Keratinocyte (primary cell): ENCODE measurements at regions not wholly inside any gene's neighbourhood (a gene's known extent, or its start where the extent isn't known, plus 50 kb on each side); places are given as distances from the start of the nearest gene placed in this dataset.

Source experiments
- CTCF ChIP-seq, 3 experiments: IDR thresholded peaks in 1 of 3; conservative IDR thresholded peaks in 1 of 3; optimal IDR thresholded peaks in 1 of 3; 2 replicates in 2 of 3; 3 replicates in 1 of 3; pipeline versions ENCODE3 to v1.5.1; 2011; ENCODE audit warnings: low read length in 3 of 3, mild to moderate bottlenecking in 3 of 3, moderate library complexity in 2 of 3, control low read depth in 1 of 3, inconsistent platforms in 1 of 3; ENCODE audit not compliant: insufficient read depth in 2 of 3; ENCODE audit errors: extremely low read depth in 1 of 3
- EZH2 ChIP-seq: IDR thresholded peaks from one replicate; pipeline ENCODE4 v1.6.1; 2012; ENCODE audit warnings: inconsistent platforms, mild to moderate bottlenecking, low read length, moderate library complexity

- TF ChIP-seq CTCF (optimal IDR thresholded peaks at IDR 0.05 in 1 of 3, IDR thresholded peaks at IDR 0.05 in 1 of 3, conservative IDR thresholded peaks at IDR 0.05 in 1 of 3; ENCODE audit: extremely low read depth in 1 of 3, insufficient read depth in 2 of 3, low read length in 3 of 3) (no peak), EZH2 (no peak)
Measured at GRCh38 chr1:104440011-104440410, 690.3 kb downstream of the AMY1C start.
